SK-N-SH (cell line): ENCODE measurements at regions not wholly inside any gene's neighbourhood (a gene's known extent, or its start where the extent isn't known, plus 50 kb on each side); places are given as distances from the start of the nearest gene placed in this dataset.

Experiments
- CTCF ChIP-seq: fragments of 200-600 bp; sonication (generic); IDR thresholded peaks from 2 replicates; pipeline ENCODE4 v1.6.1; 2017; ENCODE audit warnings: antibody characterized with exemption, mild to moderate bottlenecking, moderate library complexity
- EP300 ChIP-seq, 2 experiments: IDR thresholded peaks; 2 replicates each; pipeline versions ENCODE4 v1.4.0 to v1.6.1; 2012; ENCODE audit warnings: borderline replicate concordance in 1 of 2, low read depth in 1 of 2, low read length in 1 of 2
- EZH2phosphoT487 ChIP-seq: fragments of 200-600 bp; sonication (generic); IDR thresholded peaks from 2 replicates; pipeline ENCODE4 v1.6.1; 2017; ENCODE audit warnings: low read depth, mixed run types, mild to moderate bottlenecking, antibody characterized with exemption, moderate library complexity, borderline replicate concordance
- FOSL2 ChIP-seq: IDR thresholded peaks from 2 replicates; pipeline ENCODE4 v1.4.0; 2012; ENCODE audit warnings: low read depth, mild to moderate bottlenecking, moderate library complexity, borderline replicate concordance
- GABPA ChIP-seq: IDR thresholded peaks from 2 replicates; pipeline ENCODE4 v1.4.0; 2012; ENCODE audit warnings: low read depth, mild to moderate bottlenecking

DNA sequence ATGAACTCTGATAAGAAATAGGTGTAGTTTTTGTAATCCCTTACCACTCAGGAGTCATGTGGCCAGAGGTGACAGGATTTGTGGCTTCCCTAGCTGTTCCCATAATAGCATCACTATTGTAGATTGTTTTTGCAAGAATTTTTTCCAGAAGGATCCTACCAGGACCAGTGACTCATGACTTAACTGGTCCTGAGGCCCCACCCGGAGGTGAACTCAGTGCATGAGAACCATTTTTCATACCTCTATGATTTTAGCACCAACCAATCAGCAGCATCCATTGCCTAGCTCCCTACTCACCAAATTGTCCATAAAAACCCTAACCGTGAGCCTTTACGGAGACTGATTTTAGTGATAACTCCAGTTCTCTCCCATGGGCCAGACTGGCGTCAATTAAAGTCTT lies 484.8 kb downstream of the PSAT1 start:
- TF ChIP-seq EZH2phosphoT487 (no peak), GABPA (no peak), CTCF (0 out of 2 replicates have a peak, but pooled peaks have one; percentile 19), EP300 (IDR thresholded peaks at IDR 0.05; ENCODE audit: borderline replicate concordance in 1 of 2, low read depth in 1 of 2, low read length in 1 of 2) (no peak), FOSL2 (no peak)
